Activated T-cell treated with anti-CD3 and anti-CD28 coated beads, Interleukin-2, amount 50 U/mL, for 24 hours (primary cell): ENCODE measurements at regions not wholly inside any gene's neighbourhood (a gene's known extent, or its start where the extent isn't known, plus 50 kb on each side); places are given as distances from the start of the nearest gene placed in this dataset.
"Not testable (repeated sequence)": the region's sequence is repeated elsewhere in the genome, so short reads cannot be mapped to it uniquely, and the experiment has no call there.

Experiments used
- DNase-seq: peaks from one replicate; pipeline ENCODE4 v3.0.0-alpha.2; 2020
- H3K27ac Mint-ChIP-seq: 2 replicates; pipeline ENCODE4 v1.8.0; 2020; ENCODE audit warnings: mild to moderate bottlenecking, mixed read lengths
- H3K27me3 Mint-ChIP-seq: 2 replicates; pipeline ENCODE4 v1.8.0; 2020; ENCODE audit warnings: mixed read lengths
- H3K36me3 Mint-ChIP-seq: 2 replicates; pipeline ENCODE4 v1.8.0; 2020; ENCODE audit warnings: low read depth, mixed read lengths
- H3K4me1 Mint-ChIP-seq: 2 replicates; pipeline ENCODE4 v1.8.0; 2020; ENCODE audit warnings: low read depth, mixed read lengths
- H3K4me3 Mint-ChIP-seq: 2 replicates; pipeline ENCODE4 v1.8.0; 2020; ENCODE audit warnings: mild to moderate bottlenecking, moderate library complexity, mixed read lengths
- H3K9me3 Mint-ChIP-seq: 2 replicates; pipeline ENCODE4 v1.8.0; 2020; ENCODE audit warnings: mixed read lengths

- no peaks in the 10 kb centered on the region for H3K36me3 Mint-ChIP-seq
- no peak for DNase-seq
- H3K27me3 Mint-ChIP-seq: no peaks in the 10 kb centered on the region
- no peak overlapping the region for H3K27ac Mint-ChIP-seq
- H3K9me3 Mint-ChIP-seq: no peaks in the 10 kb centered on the region
- H3K4me1 Mint-ChIP-seq: no peaks in the 10 kb centered on the region
- H3K4me3 Mint-ChIP-seq: no peak overlapping the region
Observed at GRCh38 chr1:229171934-229172333, 99.0 kb upstream of the RAB4A start.

DNA sequence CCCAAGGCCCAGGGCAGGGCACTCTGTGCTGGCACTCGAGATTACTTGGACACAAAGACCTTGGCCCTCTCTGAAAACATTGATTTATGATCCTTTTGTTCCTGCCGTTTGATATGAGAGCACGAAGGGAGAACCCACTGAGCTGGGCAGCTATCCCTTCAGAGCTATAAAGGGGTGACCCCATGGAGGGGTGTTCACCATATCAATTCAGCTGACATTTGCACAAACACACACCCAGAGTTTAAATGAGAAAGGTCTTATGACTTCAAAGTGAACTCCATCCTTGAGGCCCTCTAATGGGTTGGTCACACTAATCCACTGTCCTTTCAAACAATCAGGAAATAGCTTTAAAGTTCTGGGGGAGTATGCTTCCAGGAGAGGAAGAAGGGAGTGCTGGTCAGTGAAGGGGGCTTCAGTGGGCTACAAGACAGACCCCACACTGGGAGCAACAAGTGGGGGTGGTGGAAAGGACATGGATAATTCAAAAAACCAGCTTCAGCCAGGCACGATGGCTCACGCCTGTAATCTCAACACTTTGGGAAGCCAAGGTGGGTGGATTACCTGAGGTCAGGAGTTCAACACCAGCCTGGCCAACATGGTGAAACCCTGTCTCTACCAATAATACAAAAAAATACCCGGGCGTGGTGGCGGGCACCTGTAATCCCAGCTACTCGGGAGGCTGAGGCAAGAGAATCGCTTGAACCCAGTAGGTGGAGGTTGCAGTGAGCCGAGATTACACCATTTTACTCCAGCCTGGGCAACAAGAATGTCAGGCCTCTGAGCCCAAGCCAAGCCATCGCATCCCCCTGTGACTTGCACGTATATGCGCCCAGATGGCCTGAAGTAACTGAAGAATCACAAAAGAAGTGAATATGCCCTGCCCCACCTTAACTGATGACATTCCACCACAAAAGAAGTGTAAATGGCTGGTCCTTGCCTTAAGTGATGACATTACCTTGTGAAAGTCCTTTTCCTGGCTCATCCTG is 97.1 kb upstream of the RAB4A start:
- not testable (repeated sequence) for H3K4me3 Mint-ChIP-seq, H3K4me1 Mint-ChIP-seq, H3K9me3 Mint-ChIP-seq, H3K36me3 Mint-ChIP-seq, H3K27me3 Mint-ChIP-seq, DNase-seq, H3K27ac Mint-ChIP-seq

DNA sequence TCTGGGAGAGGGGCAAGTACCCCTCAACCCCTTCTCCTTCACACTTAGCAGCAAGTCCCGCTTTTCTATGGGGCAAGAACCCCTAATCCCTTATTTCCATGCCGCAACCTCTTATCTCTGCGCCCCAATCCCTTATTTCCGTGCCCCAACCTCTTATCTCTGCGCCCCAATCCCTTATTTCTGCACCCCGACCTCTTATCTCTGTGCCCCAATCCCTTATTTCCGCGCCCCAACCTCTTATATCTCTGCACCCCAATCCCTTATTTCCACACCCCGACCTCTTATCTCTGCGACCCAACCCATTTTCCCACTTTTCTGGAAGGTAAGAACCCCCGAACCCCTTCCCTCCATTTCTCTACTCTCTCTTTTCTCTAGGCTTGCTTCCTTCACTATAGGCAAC is 95.6 kb upstream of the RAB4A start:
- H3K9me3 Mint-ChIP-seq, H3K27ac Mint-ChIP-seq, H3K27me3 Mint-ChIP-seq, H3K4me1 Mint-ChIP-seq, DNase-seq, H3K36me3 Mint-ChIP-seq, H3K4me3 Mint-ChIP-seq: not testable (repeated sequence)

GRCh38 chr1:229176457-229176856 is 94.5 kb upstream of the RAB4A start:
- not testable (repeated sequence) for H3K27me3 Mint-ChIP-seq, H3K27ac Mint-ChIP-seq, H3K4me1 Mint-ChIP-seq

DNA sequence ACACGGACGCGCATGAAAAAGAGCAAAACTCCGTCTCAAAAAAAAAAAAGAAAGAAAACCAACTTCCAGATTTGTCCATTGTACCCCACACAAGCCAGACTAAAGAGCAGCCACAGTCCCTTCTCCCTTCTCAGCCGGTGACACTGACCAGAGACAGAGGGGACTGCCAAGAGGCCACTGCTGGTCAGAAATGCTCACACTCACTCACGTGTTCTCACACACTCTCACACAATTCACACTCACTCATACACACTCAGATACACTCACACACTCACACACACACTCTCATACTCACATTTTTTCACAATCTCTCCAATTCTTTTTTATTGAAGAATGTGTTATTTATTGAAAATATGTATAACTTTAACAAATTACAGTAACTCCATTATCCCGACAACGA is 90.8 kb upstream of the RAB4A start:
- Mint-ChIP-seq H3K36me3 (no peaks in the 10 kb centered on the region), H3K9me3 (no peaks in the 10 kb centered on the region), H3K27ac (no peak overlapping the region), H3K27me3 (no peaks in the 10 kb centered on the region), H3K4me3 (no peak overlapping the region), H3K4me1 (no peaks in the 10 kb centered on the region)
- DNase-seq: no peak

More at GRCh38 chr1:229176457-229176856, 94.5 kb upstream of the RAB4A start:
- not testable (repeated sequence) for H3K4me3 Mint-ChIP-seq, H3K9me3 Mint-ChIP-seq, H3K36me3 Mint-ChIP-seq, DNase-seq

DNA sequence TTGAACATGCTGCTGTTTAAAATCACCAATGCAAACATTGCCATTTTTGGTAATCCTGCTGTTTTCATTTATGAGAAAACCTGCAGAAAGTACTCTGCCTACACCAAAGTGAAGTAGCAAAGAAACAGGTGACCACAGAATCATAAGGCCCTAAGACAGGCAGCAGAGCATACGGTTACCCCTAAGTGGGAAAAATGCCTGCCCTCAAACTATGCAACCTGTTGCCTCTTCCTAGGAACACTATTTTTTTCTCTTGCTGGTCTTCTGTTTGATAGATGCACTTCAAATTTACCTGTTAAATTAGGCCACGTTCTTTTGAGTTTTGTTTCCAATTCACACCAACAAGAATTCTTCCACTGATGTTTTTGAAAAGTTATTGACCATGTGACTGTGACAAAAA is 89.5 kb upstream of the RAB4A start:
- H3K9me3 Mint-ChIP-seq: no peaks in the 10 kb centered on the region
- H3K27ac Mint-ChIP-seq: no peak overlapping the region
- H3K27me3 Mint-ChIP-seq: no peaks in the 10 kb centered on the region
- peaks cover 8% of the 10 kb centered on the region for H3K4me1 Mint-ChIP-seq
- H3K4me3 Mint-ChIP-seq: no peak overlapping the region
- no peaks in the 10 kb centered on the region for H3K36me3 Mint-ChIP-seq
- DNase-seq: no peak

DNA sequence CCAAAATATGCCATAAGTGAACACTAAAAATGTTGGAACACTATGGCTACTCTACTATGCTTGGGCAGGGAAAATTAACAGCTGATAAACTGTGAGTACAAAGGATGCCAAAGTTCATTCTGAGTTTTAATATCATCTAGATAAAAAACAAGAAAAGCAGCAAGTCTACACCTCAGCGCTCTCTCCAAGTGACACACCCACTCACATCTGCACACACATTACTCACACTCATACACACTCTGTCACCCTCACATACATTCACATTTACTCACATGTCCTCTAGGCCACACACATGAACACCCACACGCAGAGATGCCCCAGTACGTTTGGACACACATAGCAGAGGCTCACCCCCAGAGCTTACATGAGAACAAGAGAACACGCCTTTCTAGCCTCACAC is 87.3 kb upstream of the RAB4A start:
- DNase-seq: no peak
- Mint-ChIP-seq H3K36me3 (no peaks in the 10 kb centered on the region), H3K4me3 (no peak overlapping the region), H3K9me3 (no peaks in the 10 kb centered on the region), H3K27me3 (no peaks in the 10 kb centered on the region), H3K4me1 (peaks cover 15% of the 10 kb centered on the region), H3K27ac (no peak overlapping the region)

GRCh38 chr1:229184066-229184465 is 86.8 kb upstream of the RAB4A start:
- H3K4me3 Mint-ChIP-seq: no peak overlapping the region
- H3K27me3 Mint-ChIP-seq: no peaks in the 10 kb centered on the region
- DNase-seq: no peak
- H3K9me3 Mint-ChIP-seq: no peaks in the 10 kb centered on the region
- H3K27ac Mint-ChIP-seq: no peak overlapping the region
- peaks cover 15% of the 10 kb centered on the region for H3K4me1 Mint-ChIP-seq
- no peaks in the 10 kb centered on the region for H3K36me3 Mint-ChIP-seq

DNA sequence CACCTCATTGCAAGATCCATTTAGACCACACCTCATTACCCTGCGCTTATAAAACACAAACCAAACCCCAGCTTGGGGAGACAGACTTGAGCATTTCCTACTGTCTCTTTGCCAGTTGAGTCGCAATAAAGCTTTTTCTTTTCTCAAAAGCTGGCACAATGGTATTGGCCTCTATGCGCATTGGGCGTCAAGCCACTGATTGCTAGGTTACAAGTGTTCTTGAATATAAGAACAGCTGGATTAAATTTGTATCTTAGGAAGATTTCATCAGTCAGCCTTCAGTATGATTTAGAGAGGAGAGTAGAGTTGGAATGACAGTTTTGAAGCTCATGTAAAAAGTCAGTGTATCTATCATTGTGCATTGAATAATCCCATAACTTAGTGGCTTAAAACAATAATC is 84.9 kb upstream of the RAB4A start:
- no peak overlapping the region for H3K4me3 Mint-ChIP-seq
- no peaks in the 10 kb centered on the region for H3K9me3 Mint-ChIP-seq
- H3K27me3 Mint-ChIP-seq: no peaks in the 10 kb centered on the region
- peak overlapping the region; percentile 47 for H3K27ac Mint-ChIP-seq
- H3K36me3 Mint-ChIP-seq: no peaks in the 10 kb centered on the region
- H3K4me1 Mint-ChIP-seq: peaks cover 15% of the 10 kb centered on the region
- no peak for DNase-seq

DNA sequence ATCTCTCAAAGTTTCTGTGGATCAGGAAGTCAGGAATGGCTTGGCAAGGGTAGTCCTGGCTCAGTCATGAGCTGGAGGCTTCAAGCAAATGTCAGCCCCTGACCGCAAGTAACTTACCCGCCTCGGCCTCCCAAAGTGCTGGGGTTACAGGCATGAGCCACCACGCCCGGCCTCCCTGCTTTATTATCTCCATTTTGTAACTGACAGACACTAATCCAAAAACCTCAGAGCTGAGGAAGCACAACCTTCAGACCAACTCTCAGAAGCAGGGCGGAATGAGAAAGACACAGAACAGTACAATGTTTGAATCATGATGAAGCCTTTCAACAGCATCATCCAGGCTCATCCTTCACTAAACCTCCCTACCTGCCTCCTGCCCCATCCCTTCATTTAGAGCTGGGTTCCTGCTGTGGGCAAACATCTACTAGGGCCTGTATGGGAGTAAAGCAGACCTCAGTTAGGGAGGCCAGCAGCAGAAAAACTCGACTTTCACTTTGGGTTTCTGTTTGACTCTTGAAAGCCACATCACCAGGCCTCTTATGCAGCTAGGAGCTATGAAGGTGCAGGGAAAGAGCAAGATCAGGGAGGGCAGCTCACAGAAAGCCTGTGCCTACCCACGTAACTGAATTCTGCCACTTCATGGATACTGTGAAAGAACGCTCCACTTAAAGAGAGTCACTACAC is 84.4 kb upstream of the RAB4A start:
- H3K27ac Mint-ChIP-seq: peak overlapping the region; percentile 47
- peak; percentile 42 for DNase-seq
- no peaks in the 10 kb centered on the region for H3K27me3 Mint-ChIP-seq
- H3K36me3 Mint-ChIP-seq: no peaks in the 10 kb centered on the region
- no peaks in the 10 kb centered on the region for H3K9me3 Mint-ChIP-seq
- H3K4me3 Mint-ChIP-seq: no peak overlapping the region
- peaks cover 19% of the 10 kb centered on the region for H3K4me1 Mint-ChIP-seq

GRCh38 chr1:229190057-229190575 is 80.8 kb upstream of the RAB4A start:
- Mint-ChIP-seq H3K4me1 (peaks cover 34% of the 10 kb centered on the region), H3K27me3 (no peaks in the 10 kb centered on the region), H3K4me3 (no peak overlapping the region)

GRCh38 chr1:229191066-229191674 is 79.7 kb upstream of the RAB4A start:
- Mint-ChIP-seq H3K9me3 (no peaks in the 10 kb centered on the region), H3K36me3 (no peaks in the 10 kb centered on the region), H3K4me1 (peaks cover 28% of the 10 kb centered on the region), H3K4me3 (no peak overlapping the region), H3K27ac (no peak overlapping the region), H3K27me3 (no peaks in the 10 kb centered on the region)
- no peak for DNase-seq

More at GRCh38 chr1:229190057-229190575, 80.8 kb upstream of the RAB4A start:
- Mint-ChIP-seq H3K9me3 (no peaks in the 10 kb centered on the region), H3K27ac (no peak overlapping the region), H3K36me3 (no peaks in the 10 kb centered on the region)
- DNase-seq: no peak

GRCh38 chr1:229192031-229192430 is 78.9 kb upstream of the RAB4A start:
- Mint-ChIP-seq H3K36me3 (no peaks in the 10 kb centered on the region), H3K27me3 (no peaks in the 10 kb centered on the region), H3K9me3 (no peaks in the 10 kb centered on the region), H3K4me1 (peaks cover 19% of the 10 kb centered on the region), H3K27ac (peak overlapping the region; percentile 75), H3K4me3 (no peak overlapping the region)
- DNase-seq: no peak

GRCh38 chr1:229192853-229193252 is 78.1 kb upstream of the RAB4A start:
- DNase-seq: no peak
- Mint-ChIP-seq H3K9me3 (no peaks in the 10 kb centered on the region), H3K27me3 (no peaks in the 10 kb centered on the region), H3K4me1 (peaks cover 19% of the 10 kb centered on the region), H3K36me3 (no peaks in the 10 kb centered on the region), H3K27ac (no peak overlapping the region), H3K4me3 (no peak overlapping the region)
